Endothelial cell of umbilical vein (primary cell): ENCODE measurements at regions not wholly inside any gene's neighbourhood (a gene's known extent, or its start where the extent isn't known, plus 50 kb on each side); places are given as distances from the start of the nearest gene placed in this dataset.

ENCODE experiments used
- BruUV-seq: library from RNA; stranded (reverse); fragments of 400-500 nt; replicated peaks from 2 replicates; lab custom pipeline; 2021; lab: Mats Ljungman, UMichigan
- CTCF ChIA-PET: fragments of 300-600, 350-600 bp; sonication (Branson Sonifier 250); formaldehyde crosslinking; loops from one replicate; lab custom pipeline; 2021; ENCODE audit warnings: antibody characterized with exemption, inconsistent platforms; lab: Charles Lee
- POLR2A ChIA-PET: fragments of 300-600, 350-600 bp; sonication (Branson Sonifier 250); formaldehyde crosslinking; loops from one replicate; lab custom pipeline; 2021; ENCODE audit warnings: antibody characterized with exemption, inconsistent platforms; lab: Charles Lee
- DNase-seq: peaks from one replicate; pipeline ENCODE4 v3.0.0-alpha.2; 2011; ENCODE audit warnings: low read depth, low spot score
- FAIRE-seq: peaks from 2 replicates; lab custom pipeline; 2011; peaks lifted over from hg19 to GRCh38; lab: Jason Lieb, UNC
- H2AFZ ChIP-seq: 2 replicates; pipeline ENCODE4 v1.6.0; 2012; ENCODE audit warnings: low read depth, low read length, control low read depth, inconsistent platforms
- H3K27ac ChIP-seq: 2 replicates; pipeline ENCODE4 v1.5.1; 2011; ENCODE audit warnings: low read depth, mild to moderate bottlenecking, control low read depth, low read length, moderate library complexity; ENCODE audit not compliant: insufficient read depth
- H3K27me3 ChIP-seq, 2 experiments: 2 replicates each; pipeline versions ENCODE4 v1.6.0 to v1.6.1; 2011; ENCODE audit warnings: low read length in 2 of 2, mixed read lengths in 1 of 2; ENCODE audit not compliant: control insufficient read depth in 2 of 2, insufficient read depth in 2 of 2
- H3K36me3 ChIP-seq, 2 experiments: 2 replicates in 1 of 2; 3 replicates in 1 of 2; pipeline ENCODE4 v1.5.1; 2011; ENCODE audit warnings: low read length in 2 of 2, mild to moderate bottlenecking in 1 of 2, moderate library complexity in 1 of 2; ENCODE audit not compliant: control insufficient read depth in 2 of 2, insufficient read depth in 2 of 2; ENCODE audit errors: extremely low read depth in 1 of 2
- H3K4me1 ChIP-seq: 3 replicates; pipeline ENCODE4 v1.5.1; 2011; ENCODE audit warnings: mild to moderate bottlenecking, low read length; ENCODE audit not compliant: control insufficient read depth, insufficient read depth; ENCODE audit errors: extremely low read depth
- H3K4me2 ChIP-seq: 2 replicates; pipeline ENCODE4 v1.6.1; 2011; ENCODE audit warnings: low read length, control low read depth, mixed read lengths; ENCODE audit not compliant: insufficient read depth
- H3K4me3 ChIP-seq, 3 experiments: fragments of 200-600 bp in 1 of 3; sonication (generic), shearing (Covaris generic) in 1 of 3; replicated peaks in 1 of 3; 2 replicates each; pipeline ENCODE4 v1.5.1; 2011 to 2016; ENCODE audit warnings: control low read depth in 3 of 3, low read length in 3 of 3, mild to moderate bottlenecking in 2 of 3, inconsistent platforms in 1 of 3, low read depth in 1 of 3, moderate library complexity in 1 of 3; ENCODE audit not compliant: insufficient read depth in 1 of 3
- H3K79me2 ChIP-seq: 2 replicates; pipeline ENCODE4 v1.6.0; 2012; ENCODE audit warnings: low read length, inconsistent platforms; ENCODE audit not compliant: control insufficient read depth, insufficient read depth
- H3K9ac ChIP-seq: replicated peaks from 2 replicates; pipeline ENCODE3; 2011; ENCODE audit warnings: low read length, control low read depth; ENCODE audit not compliant: insufficient read depth; ENCODE audit errors: extremely low read depth
- H3K9me1 ChIP-seq: replicated peaks from 3 replicates; pipeline ENCODE4 v1.6.0; 2011; ENCODE audit warnings: mild to moderate bottlenecking, low read length; ENCODE audit not compliant: control insufficient read depth, insufficient read depth; ENCODE audit errors: extremely low read depth
- H3K9me3 ChIP-seq: replicated peaks from 2 replicates; pipeline ENCODE4 v1.5.1; 2012; ENCODE audit warnings: low read length, inconsistent platforms; ENCODE audit not compliant: control insufficient read depth, insufficient read depth
- H4K20me1 ChIP-seq: replicated peaks from 2 replicates; pipeline ENCODE3; 2011; ENCODE audit warnings: mild to moderate bottlenecking, low read length; ENCODE audit not compliant: control insufficient read depth, insufficient read depth; ENCODE audit errors: extremely low read depth
- EZH2 ChIP-seq: IDR thresholded peaks from 2 replicates; pipeline ENCODE4 v1.6.1; 2012; ENCODE audit warnings: borderline replicate concordance, low read depth, mild to moderate bottlenecking, moderate library complexity, low read length, inconsistent platforms; ENCODE audit not compliant: severe bottlenecking
- FOS ChIP-seq: IDR thresholded peaks from 2 replicates; pipeline ENCODE4 v1.6.1; 2011; ENCODE audit warnings: mild to moderate bottlenecking, low read length, moderate library complexity, borderline replicate concordance; ENCODE audit not compliant: insufficient read depth
- GATA2 ChIP-seq: IDR thresholded peaks from 2 replicates; pipeline ENCODE4 v1.7.0; 2011; ENCODE audit warnings: low read depth, mild to moderate bottlenecking, moderate library complexity, mixed read lengths, low read length; ENCODE audit not compliant: insufficient read length, insufficient read depth
- JUN ChIP-seq: IDR thresholded peaks from 2 replicates; pipeline ENCODE4 v1.6.1; 2011; ENCODE audit warnings: borderline replicate concordance, low read depth; ENCODE audit not compliant: insufficient read length, insufficient read depth
- MYC ChIP-seq: IDR thresholded peaks from one replicate; pipeline ENCODE4 v1.6.1; 2011; ENCODE audit warnings: mild to moderate bottlenecking, low read depth, low read length
- POLR2A ChIP-seq: IDR thresholded peaks from 2 replicates; pipeline ENCODE4 v1.6.1; 2012; ENCODE audit warnings: low read depth, mild to moderate bottlenecking, control low read depth, low read length
- POLR2AphosphoS5 ChIP-seq: IDR thresholded peaks from 2 replicates; pipeline ENCODE4 v1.6.1; 2012; ENCODE audit warnings: low read depth, mild to moderate bottlenecking, control low read depth, low read length, moderate library complexity; ENCODE audit not compliant: insufficient read depth
- dilution Hi-C: fragments of 300-500 bp; cut with MboI; formaldehyde crosslinking; loops from one replicate; pipeline ENCODE4 v1.15.0; 2019; ENCODE audit warnings: low sequenced_read_pairs; ENCODE audit not compliant: extremely low pct_ligation_motif_present
- intact Hi-C: fragments of 100-400 bp; cut with micrococcal nuclease; formaldehyde crosslinking; loops from one replicate; pipeline ENCODE4 v1.10.0; 2022
- TF ChIP-seq, protein P1 (sequence below), 2 donors: IDR thresholded peaks; 1 replicate in 1 of 2; 2 replicates in 1 of 2; pipeline ENCODE4 v1.5.1; 2011; ENCODE audit warnings: low read length in 2 of 2, mild to moderate bottlenecking in 2 of 2, moderate library complexity in 2 of 2, control low read depth in 1 of 2, inconsistent platforms in 1 of 2, low read depth in 1 of 2; ENCODE audit not compliant: insufficient read depth in 1 of 2; ENCODE audit errors: extremely low read depth in 1 of 2
- TF ChIP-seq, protein P2 (sequence below): IDR thresholded peaks from 2 replicates; pipeline ENCODE4 v1.6.1; 2011; ENCODE audit not compliant: insufficient read depth, insufficient read length

DNA sequence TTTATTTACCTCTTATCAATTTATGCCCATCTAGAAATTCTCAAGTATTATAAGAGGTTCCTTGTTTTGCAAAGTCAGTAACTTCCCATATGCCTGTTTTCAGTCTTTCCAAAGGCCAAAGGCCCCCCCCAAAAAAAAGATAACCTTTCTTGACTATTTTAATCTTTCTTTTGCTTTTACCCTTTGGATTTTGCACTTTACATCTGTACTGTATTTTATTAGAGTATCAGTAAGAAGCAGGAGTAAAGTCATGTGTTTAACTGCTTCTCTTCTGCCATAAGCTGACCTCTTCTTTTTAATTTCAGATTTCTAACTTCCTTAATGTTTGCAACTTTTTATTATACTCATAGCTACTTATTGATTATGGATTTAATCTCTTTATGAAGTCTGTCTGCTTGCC lies 716.4 kb upstream of the NOVA1 start:
- Histone ChIP-seq H3K4me2 (no peak overlapping the region), H4K20me1 (no peaks in the 10 kb centered on the region), H3K27ac (no peak overlapping the region), H3K79me2 (no peaks in the 10 kb centered on the region), H3K9me1 (no peaks in the 10 kb centered on the region), H3K36me3 (no peaks in the 10 kb centered on the region), H3K27me3 (no peaks in the 10 kb centered on the region), H3K4me1 (no peaks in the 10 kb centered on the region), H2AFZ (no peak overlapping the region), H3K9me3 (no peaks in the 10 kb centered on the region), H3K4me3 (no peak overlapping the region), H3K9ac (no peak overlapping the region)
- BruUV-seq = no TSS peak
- intact Hi-C loops = no loop called here
- DNase-seq = no peak
- ChIA-PET POLR2A (no interaction called here), CTCF (no interaction called here)
- no peak for FAIRE-seq
- dilution Hi-C loops = no loop called here
- no peak for TF ChIP-seq POLR2AphosphoS5
- TF ChIP-seq, protein P1, sequence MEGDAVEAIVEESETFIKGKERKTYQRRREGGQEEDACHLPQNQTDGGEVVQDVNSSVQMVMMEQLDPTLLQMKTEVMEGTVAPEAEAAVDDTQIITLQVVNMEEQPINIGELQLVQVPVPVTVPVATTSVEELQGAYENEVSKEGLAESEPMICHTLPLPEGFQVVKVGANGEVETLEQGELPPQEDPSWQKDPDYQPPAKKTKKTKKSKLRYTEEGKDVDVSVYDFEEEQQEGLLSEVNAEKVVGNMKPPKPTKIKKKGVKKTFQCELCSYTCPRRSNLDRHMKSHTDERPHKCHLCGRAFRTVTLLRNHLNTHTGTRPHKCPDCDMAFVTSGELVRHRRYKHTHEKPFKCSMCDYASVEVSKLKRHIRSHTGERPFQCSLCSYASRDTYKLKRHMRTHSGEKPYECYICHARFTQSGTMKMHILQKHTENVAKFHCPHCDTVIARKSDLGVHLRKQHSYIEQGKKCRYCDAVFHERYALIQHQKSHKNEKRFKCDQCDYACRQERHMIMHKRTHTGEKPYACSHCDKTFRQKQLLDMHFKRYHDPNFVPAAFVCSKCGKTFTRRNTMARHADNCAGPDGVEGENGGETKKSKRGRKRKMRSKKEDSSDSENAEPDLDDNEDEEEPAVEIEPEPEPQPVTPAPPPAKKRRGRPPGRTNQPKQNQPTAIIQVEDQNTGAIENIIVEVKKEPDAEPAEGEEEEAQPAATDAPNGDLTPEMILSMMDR (IDR thresholded peaks at IDR 0.05; ENCODE audit: extremely low read depth in 1 of 2, insufficient read depth in 1 of 2, low read depth in 1 of 2, low read length in 2 of 2) = no peak
- no peak for TF ChIP-seq EZH2
- TF ChIP-seq, protein P2, sequence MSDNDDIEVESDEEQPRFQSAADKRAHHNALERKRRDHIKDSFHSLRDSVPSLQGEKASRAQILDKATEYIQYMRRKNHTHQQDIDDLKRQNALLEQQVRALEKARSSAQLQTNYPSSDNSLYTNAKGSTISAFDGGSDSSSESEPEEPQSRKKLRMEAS = no peak
- no peak for TF ChIP-seq POLR2A
- TF ChIP-seq JUN = no peak
- no peak for TF ChIP-seq GATA2
- TF ChIP-seq MYC = no peak
- TF ChIP-seq FOS = no peak
